A549 (cell line): ENCODE measurements at regions not wholly inside any gene's neighbourhood (a gene's known extent, or its start where the extent isn't known, plus 50 kb on each side); places are given as distances from the start of the nearest gene placed in this dataset.

ENCODE experiments used
- RAD21 ChIP-seq, 2 experiments: fragments of >200 bp in 1 of 2; sonication (Bioruptor Twin) in 1 of 2; formaldehyde crosslinking in 1 of 2; IDR thresholded peaks in 1 of 2; conservative IDR thresholded peaks in 1 of 2; 2 replicates in 1 of 2; 3 replicates in 1 of 2; pipeline ENCODE4 v1.6.1; 2012 to 2018; ENCODE audit warnings: inconsistent platforms in 1 of 2
- RFX5 ChIP-seq: fragments of 450-650 bp; IDR thresholded peaks from 2 replicates; pipeline ENCODE4 v1.7.1; 2014; ENCODE audit warnings: antibody characterized with exemption, mild to moderate bottlenecking, moderate library complexity
- TF ChIP-seq, protein P1 (sequence below): fragments of >200 bp; sonication (Bioruptor Twin); formaldehyde crosslinking; IDR thresholded peaks from 3 replicates; pipeline ENCODE4 v1.5.1; 2016
- TF ChIP-seq, protein P2 (sequence below): IDR thresholded peaks from 2 replicates; pipeline ENCODE4 v1.6.1; 2012

DNA sequence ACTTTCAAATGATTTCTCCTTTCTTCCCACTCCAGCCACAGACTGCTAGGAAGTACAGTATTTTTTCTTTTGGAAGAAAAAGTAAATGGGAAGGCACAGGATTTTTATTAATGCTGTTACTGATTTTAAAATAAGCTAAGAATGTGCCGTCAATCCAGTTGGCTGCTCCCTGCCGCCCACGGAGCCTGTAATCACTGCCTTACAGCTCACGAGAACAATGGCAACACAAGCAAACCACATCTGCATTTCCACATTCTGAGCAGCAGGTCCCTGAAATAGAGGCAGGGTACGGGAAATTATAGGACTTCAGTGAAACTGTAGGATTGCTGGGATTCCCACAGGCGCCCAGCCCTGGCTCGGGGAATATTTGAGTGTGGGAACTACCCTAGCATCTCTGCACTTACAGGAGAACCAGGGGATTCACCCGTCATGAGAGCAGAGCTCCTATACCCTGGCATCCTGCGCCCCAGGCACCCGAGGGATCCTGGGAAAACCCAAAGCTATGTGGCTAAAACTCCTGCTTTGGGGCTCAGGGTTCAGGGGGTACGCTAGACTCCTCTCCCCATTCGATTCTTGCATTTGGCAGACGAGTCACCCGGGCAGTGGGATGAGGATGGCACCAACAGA is 72.9 kb upstream of the TNS3 start:
- TF ChIP-seq, protein P1, sequence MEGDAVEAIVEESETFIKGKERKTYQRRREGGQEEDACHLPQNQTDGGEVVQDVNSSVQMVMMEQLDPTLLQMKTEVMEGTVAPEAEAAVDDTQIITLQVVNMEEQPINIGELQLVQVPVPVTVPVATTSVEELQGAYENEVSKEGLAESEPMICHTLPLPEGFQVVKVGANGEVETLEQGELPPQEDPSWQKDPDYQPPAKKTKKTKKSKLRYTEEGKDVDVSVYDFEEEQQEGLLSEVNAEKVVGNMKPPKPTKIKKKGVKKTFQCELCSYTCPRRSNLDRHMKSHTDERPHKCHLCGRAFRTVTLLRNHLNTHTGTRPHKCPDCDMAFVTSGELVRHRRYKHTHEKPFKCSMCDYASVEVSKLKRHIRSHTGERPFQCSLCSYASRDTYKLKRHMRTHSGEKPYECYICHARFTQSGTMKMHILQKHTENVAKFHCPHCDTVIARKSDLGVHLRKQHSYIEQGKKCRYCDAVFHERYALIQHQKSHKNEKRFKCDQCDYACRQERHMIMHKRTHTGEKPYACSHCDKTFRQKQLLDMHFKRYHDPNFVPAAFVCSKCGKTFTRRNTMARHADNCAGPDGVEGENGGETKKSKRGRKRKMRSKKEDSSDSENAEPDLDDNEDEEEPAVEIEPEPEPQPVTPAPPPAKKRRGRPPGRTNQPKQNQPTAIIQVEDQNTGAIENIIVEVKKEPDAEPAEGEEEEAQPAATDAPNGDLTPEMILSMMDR = no peak
- TF ChIP-seq, protein P2, sequence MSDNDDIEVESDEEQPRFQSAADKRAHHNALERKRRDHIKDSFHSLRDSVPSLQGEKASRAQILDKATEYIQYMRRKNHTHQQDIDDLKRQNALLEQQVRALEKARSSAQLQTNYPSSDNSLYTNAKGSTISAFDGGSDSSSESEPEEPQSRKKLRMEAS = no peak
- TF ChIP-seq RFX5 (no peak), RAD21 (conservative IDR thresholded peaks at IDR 0.05 in 1 of 2, IDR thresholded peaks at IDR 0.05 in 1 of 2) (no peak)
